ENCODE measurements at regions not wholly inside any gene's neighbourhood (a gene's known extent, or its start where the extent isn't known, plus 50 kb on each side); places are given as distances from the start of the nearest gene placed in this dataset.

GRCh38 chr1:219443763-219444162 is 169.1 kb downstream of the ZC3H11B start:
- TF ChIP-seq CTCF (IDR thresholded peaks at IDR 0.05; ENCODE audit: low read depth, low read length, missing control alignments), result no peak
- DNase-seq (ENCODE audit: extremely low read depth, low read depth), result no peak
- no peak overlapping the region for H3K4me3 ChIP-seq (replicated peaks; ENCODE audit: low read depth, low read length)

GRCh38 chr1:219442611-219443061 is 170.3 kb downstream of the ZC3H11B start:
- no peak for TF ChIP-seq CTCF (IDR thresholded peaks at IDR 0.05; ENCODE audit: low read depth, low read length, missing control alignments)
- H3K4me3 ChIP-seq (replicated peaks; ENCODE audit: low read depth, low read length), result no peak overlapping the region
- DNase-seq (ENCODE audit: extremely low read depth, low read depth), result no peak

GRCh38 chr1:219441884-219442283 is 171.0 kb downstream of the ZC3H11B start:
- no peak for DNase-seq (ENCODE audit: extremely low read depth, low read depth)
- no peak overlapping the region for H3K4me3 ChIP-seq (replicated peaks; ENCODE audit: low read depth, low read length)
- no peak for TF ChIP-seq CTCF (IDR thresholded peaks at IDR 0.05; ENCODE audit: low read depth, low read length, missing control alignments)

GRCh38 chr1:219439376-219439775 is 173.5 kb downstream of the ZC3H11B start:
- no peak for DNase-seq (ENCODE audit: extremely low read depth, low read depth)
- no peak overlapping the region for H3K4me3 ChIP-seq (replicated peaks; ENCODE audit: low read depth, low read length)
- no peak for TF ChIP-seq CTCF (IDR thresholded peaks at IDR 0.05; ENCODE audit: low read depth, low read length, missing control alignments)

GRCh38 chr1:219438386-219438785 is 174.5 kb downstream of the ZC3H11B start:
- no peak for TF ChIP-seq CTCF (IDR thresholded peaks at IDR 0.05; ENCODE audit: low read depth, low read length, missing control alignments)
- no peak overlapping the region for H3K4me3 ChIP-seq (replicated peaks; ENCODE audit: low read depth, low read length)
- DNase-seq (ENCODE audit: extremely low read depth, low read depth), result no peak

GRCh38 chr1:219434923-219435297 is 178.0 kb downstream of the ZC3H11B start:
- TF ChIP-seq CTCF (IDR thresholded peaks at IDR 0.05; ENCODE audit: low read depth, low read length, missing control alignments), result no peak
- H3K4me3 ChIP-seq (replicated peaks; ENCODE audit: low read depth, low read length), result no peak overlapping the region
- DNase-seq (ENCODE audit: extremely low read depth, low read depth), result no peak

GRCh38 chr1:219434285-219434922 is 178.5 kb downstream of the ZC3H11B start:
- no peak for DNase-seq (ENCODE audit: extremely low read depth, low read depth)
- no peak overlapping the region for H3K4me3 ChIP-seq (replicated peaks; ENCODE audit: low read depth, low read length)
- no peak for TF ChIP-seq CTCF (IDR thresholded peaks at IDR 0.05; ENCODE audit: low read depth, low read length, missing control alignments)
